ENCODE measurements at regions not wholly inside any gene's neighbourhood (a gene's known extent, or its start where the extent isn't known, plus 50 kb on each side); places are given as distances from the start of the nearest gene placed in this dataset.

DNA sequence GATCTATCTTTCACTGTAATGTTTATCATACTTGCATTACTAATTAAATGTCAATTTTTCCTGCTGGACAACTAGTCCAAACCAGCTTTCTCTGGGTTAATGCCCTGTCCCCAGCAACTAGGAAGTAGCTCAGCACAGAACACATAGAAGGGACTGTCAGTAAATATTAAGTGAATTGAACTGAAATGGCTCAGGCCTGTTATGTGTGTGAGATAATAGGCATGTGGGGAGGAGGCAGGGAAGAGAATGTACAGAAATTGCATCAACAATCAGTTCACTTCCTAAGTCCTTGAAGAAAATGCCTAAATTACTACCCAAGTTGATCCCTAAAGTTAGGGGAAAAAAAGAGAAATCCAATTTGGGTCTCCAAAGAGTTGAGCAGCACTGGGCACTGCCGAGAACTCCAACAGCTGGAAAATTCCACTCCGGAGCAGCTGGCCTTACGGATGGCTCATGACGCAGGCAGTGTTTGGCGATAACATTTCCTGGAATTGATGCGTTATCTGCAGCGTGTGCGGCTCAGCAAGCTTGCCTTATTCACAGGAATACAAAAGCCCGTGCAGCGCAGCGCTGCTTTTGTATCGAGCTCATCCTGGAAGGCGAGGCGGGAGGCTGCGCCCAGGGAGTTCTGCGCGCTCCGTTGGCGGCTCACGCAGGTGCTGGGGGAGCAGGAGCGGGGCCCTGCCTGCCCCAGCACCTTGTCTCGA is 297.3 kb upstream of the LCORL start:
- TF ChIP-seq, protein P1, sequence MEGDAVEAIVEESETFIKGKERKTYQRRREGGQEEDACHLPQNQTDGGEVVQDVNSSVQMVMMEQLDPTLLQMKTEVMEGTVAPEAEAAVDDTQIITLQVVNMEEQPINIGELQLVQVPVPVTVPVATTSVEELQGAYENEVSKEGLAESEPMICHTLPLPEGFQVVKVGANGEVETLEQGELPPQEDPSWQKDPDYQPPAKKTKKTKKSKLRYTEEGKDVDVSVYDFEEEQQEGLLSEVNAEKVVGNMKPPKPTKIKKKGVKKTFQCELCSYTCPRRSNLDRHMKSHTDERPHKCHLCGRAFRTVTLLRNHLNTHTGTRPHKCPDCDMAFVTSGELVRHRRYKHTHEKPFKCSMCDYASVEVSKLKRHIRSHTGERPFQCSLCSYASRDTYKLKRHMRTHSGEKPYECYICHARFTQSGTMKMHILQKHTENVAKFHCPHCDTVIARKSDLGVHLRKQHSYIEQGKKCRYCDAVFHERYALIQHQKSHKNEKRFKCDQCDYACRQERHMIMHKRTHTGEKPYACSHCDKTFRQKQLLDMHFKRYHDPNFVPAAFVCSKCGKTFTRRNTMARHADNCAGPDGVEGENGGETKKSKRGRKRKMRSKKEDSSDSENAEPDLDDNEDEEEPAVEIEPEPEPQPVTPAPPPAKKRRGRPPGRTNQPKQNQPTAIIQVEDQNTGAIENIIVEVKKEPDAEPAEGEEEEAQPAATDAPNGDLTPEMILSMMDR (conservative IDR thresholded peaks at IDR 0.05; ENCODE audit: low read depth, low read length) = no peak
- no peak for TF ChIP-seq EZH2 (IDR thresholded peaks at IDR 0.05; ENCODE audit: borderline replicate concordance, low read depth, low read length, poor library complexity, severe bottlenecking)
- no TSS peak for BruUV-seq (replicated peaks)
- no peak overlapping the region for H3K27ac ChIP-seq (ENCODE audit: low read depth, low read length, poor library complexity, severe bottlenecking)
- H3K4me1 ChIP-seq (ENCODE audit: insufficient read depth, low read length, poor library complexity, severe bottlenecking) = no peaks in the 10 kb centered on the region
- POLR2A ChIA-PET (ENCODE audit: low non-redundant PET) = no interaction called here
- CTCF ChIA-PET = no interaction called here
- no peaks in the 10 kb centered on the region for H3K36me3 ChIP-seq (ENCODE audit: insufficient read depth, low read length, poor library complexity, severe bottlenecking)
- intact Hi-C loops (cut with micrococcal nuclease; ENCODE audit: unreplicated experiment) = no loop called here
- DNase-seq (ENCODE audit: low spot score) = no peak
- H3K27me3 ChIP-seq (replicated peaks; ENCODE audit: insufficient read depth, low read depth, low read length, poor library complexity) = no peaks in the 10 kb centered on the region
- H3K9me3 ChIP-seq (ENCODE audit: low read depth, low read length, poor library complexity, severe bottlenecking) = no peaks in the 10 kb centered on the region
- H3K4me3 ChIP-seq (ENCODE audit: low read depth, low read length, poor library complexity, severe bottlenecking) = no peak overlapping the region

DNA sequence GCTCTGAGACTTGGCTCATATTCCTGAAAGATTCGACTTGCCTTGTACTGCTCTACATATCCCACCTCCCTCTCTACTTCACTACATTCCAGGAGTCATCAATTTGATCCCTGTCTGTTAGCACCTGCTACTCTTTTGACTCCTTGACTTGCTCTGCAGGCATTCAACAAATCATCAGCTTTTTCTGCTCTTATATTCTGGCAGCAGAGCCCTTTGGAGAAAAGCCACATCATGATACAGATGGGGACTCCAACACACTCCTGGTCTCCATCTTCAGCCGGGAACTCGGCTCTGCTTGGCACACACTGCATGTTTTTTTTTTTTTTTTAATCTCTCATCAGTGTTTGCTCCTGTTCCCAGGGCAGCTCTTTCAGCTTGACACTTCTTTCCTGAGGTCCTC is 293.2 kb upstream of the LCORL start:
- TF ChIP-seq, protein P1 (conservative IDR thresholded peaks at IDR 0.05; ENCODE audit: low read depth, low read length) = no peak
- TF ChIP-seq EZH2 (IDR thresholded peaks at IDR 0.05; ENCODE audit: borderline replicate concordance, low read depth, low read length, poor library complexity, severe bottlenecking) = no peak
- Histone ChIP-seq H3K27me3 (replicated peaks; ENCODE audit: insufficient read depth, low read depth, low read length, poor library complexity) (no peaks in the 10 kb centered on the region), H3K4me3 (ENCODE audit: low read depth, low read length, poor library complexity, severe bottlenecking) (no peak overlapping the region), H3K27ac (ENCODE audit: low read depth, low read length, poor library complexity, severe bottlenecking) (no peak overlapping the region), H3K9me3 (ENCODE audit: low read depth, low read length, poor library complexity, severe bottlenecking) (no peaks in the 10 kb centered on the region), H3K36me3 (ENCODE audit: insufficient read depth, low read length, poor library complexity, severe bottlenecking) (no peaks in the 10 kb centered on the region), H3K4me1 (ENCODE audit: insufficient read depth, low read length, poor library complexity, severe bottlenecking) (no peaks in the 10 kb centered on the region)
- no peak for DNase-seq (ENCODE audit: low spot score)
- BruUV-seq (replicated peaks) = no TSS peak
- intact Hi-C loops (cut with micrococcal nuclease; ENCODE audit: unreplicated experiment) = no loop called here
- ChIA-PET CTCF (interaction anchor here (0.7 kb wide), 1 partner anchor 511 kb away, joined by 7 read pairs; no protein-coding TSS in a partner anchor), POLR2A (ENCODE audit: low non-redundant PET) (no interaction called here)

DNA sequence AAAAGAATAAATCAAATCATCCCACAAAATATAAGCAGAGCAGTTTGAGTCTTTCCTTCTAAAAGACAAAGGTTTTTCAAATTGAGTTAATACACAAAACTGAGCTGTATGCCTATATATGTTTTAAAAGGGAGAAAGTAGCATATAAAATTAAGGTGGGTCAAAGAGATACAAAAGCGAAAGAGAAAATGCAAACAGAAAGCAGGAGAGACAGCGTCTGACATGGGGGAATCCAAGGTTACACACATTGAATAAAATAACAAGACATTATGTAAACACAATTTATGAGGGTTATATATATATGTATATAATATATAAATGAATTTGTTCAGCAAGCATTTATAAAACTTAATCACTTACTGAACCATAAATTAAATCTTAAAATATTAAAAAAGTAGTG is 276.1 kb upstream of the LCORL start:
- Histone ChIP-seq H3K27me3 (replicated peaks; ENCODE audit: insufficient read depth, low read depth, low read length, poor library complexity) (no peaks in the 10 kb centered on the region), H3K4me1 (ENCODE audit: insufficient read depth, low read length, poor library complexity, severe bottlenecking) (no peaks in the 10 kb centered on the region), H3K9me3 (ENCODE audit: low read depth, low read length, poor library complexity, severe bottlenecking) (no peaks in the 10 kb centered on the region), H3K4me3 (ENCODE audit: low read depth, low read length, poor library complexity, severe bottlenecking) (no peak overlapping the region), H3K36me3 (ENCODE audit: insufficient read depth, low read length, poor library complexity, severe bottlenecking) (no peaks in the 10 kb centered on the region), H3K27ac (ENCODE audit: low read depth, low read length, poor library complexity, severe bottlenecking) (no peak overlapping the region)
- POLR2A ChIA-PET (ENCODE audit: low non-redundant PET) = no interaction called here
- CTCF ChIA-PET = no interaction called here
- intact Hi-C loops (cut with micrococcal nuclease; ENCODE audit: unreplicated experiment) = no loop called here
- no TSS peak for BruUV-seq (replicated peaks)
- no peak for DNase-seq (ENCODE audit: low spot score)
- TF ChIP-seq, protein P1 (conservative IDR thresholded peaks at IDR 0.05; ENCODE audit: low read depth, low read length) = no peak
- no peak for TF ChIP-seq EZH2 (IDR thresholded peaks at IDR 0.05; ENCODE audit: borderline replicate concordance, low read depth, low read length, poor library complexity, severe bottlenecking)
